NCI-H2196 (cell line): ENCODE measurements at regions not wholly inside any gene's neighbourhood (a gene's known extent, or its start where the extent isn't known, plus 50 kb on each side); places are given as distances from the start of the nearest gene placed in this dataset.

Source experiments
- DNase-seq: peaks from one replicate; lab custom pipeline; 2025; ENCODE audit not compliant: unreplicated experiment; lab: John Stamatoyannopoulos, UW

DNA sequence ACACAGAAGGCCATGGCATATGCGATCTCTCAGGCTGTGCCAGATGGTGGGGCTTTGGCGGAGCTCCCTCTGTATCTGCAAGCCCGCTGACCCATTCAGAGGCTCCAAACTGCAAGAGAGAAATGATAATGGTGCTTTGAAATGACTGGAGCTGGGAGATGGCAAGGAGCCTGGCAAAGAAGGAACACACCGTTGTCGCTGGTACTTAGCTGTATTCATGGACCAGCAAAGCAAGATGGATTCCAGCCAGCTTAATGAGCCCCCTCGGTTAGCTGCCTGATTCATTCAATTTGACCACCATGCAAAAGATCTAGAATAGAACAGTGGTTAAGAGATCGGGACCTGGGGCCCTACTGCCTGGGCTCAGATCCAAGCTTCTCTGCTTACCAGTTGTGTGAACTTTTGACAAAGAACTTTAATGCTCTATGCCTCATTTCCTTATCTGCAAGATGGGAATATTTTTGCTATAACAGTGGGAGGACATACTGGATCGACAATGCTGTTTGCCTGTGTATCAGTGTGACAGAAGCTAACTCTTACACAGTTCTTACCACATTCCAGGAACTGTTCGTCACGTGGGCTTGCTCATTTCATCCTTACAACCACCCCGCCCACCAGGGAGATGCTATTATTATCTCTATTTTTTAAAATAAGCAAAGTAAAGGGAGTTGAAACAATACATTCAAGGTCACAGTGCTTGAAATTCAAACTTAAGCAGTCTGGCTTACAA lies 317.8 kb upstream of the SULF2 start:
- no peak for DNase-seq

DNA sequence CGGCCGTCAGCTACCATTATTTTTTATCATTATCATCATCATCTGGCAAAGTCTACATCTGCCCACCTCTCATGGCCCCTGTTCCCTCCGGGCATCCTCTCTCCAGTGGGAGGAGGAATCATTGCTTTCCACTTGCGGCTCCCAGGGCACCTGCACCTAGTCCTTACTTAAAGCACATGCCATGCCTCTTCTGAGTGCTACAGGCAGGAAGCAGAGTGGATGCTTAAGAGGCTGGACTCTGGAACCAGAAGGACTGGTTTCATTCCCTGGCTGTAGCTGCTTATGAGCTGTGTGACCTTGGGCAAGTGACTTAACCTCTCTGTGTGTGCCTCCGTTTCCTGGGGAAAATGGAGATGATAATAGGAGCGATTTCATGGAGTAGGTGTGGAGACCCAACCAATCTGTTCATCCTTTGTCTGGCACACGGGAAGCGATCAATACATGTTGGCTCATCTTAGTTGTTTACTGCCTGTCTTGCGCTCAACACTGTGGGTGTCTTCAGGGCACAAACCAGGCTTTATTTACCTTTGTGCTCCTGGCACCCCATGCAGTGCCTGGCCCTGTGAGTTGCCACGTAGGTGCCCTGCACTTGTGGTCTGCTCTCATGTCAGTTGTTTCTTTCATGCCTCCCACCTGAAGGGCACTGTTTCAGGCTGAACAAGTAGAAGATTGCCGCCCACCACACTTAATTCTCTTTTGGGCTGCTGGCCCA lies 317.0 kb upstream of the SULF2 start:
- DNase-seq: no peak

DNA sequence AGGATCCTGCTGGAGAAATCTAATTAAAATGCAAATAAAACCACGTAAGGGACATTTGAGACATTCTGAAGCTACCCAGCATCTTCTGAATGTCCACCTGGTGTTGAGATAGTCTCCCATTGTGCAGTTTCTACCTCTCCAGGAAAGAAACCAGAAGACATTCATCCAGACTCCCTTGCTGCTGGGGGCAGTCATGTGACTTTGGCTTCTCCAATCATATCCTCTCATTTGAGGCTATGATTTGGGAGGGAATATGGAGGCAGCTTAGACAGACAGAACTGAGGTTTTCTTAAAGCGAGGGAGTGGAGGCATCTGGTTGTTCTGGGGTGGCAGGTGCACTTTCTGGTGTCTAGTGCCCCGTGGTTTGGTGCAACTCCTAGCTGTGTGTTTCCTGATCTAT lies 315.2 kb upstream of the SULF2 start:
- no peak for DNase-seq

DNA sequence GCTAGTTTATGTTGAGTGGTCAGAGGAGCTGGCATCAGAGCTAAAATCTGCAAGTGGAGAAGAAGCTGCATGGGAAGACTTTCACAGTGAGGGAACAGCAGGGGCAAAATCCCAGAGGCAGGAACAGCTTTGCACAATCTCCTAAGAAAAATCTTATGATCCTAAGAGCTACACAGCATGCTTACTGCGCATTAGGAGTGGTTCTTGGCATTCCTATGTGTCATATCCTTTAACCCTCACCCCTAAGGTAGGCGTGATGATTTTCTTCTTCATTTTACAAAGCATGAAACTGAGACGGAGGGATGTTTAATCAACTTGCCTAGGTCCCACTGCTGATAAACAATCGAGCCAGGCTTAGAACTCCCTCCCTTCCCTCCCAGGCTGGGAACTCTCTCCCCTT lies 313.6 kb upstream of the SULF2 start:
- no peak for DNase-seq

DNA sequence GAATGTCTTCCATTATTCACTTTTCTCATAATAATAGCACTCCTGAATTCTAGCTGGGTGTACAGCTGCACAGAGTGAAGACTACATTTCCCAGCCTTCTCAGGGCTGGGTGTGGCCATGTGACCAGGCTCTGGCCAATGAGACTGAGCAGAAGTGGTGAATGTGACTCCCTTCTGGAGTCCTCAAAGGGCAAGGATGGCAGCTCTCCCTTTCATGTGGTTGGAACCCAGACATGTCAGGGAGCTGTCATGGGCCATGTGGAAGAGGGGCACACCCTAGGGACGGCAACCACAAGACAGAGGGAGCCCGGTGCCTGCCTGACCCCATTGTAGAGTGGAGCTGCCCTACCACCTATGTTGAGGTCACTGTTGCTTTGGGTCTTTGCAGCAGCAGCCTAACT lies 312.8 kb upstream of the SULF2 start:
- DNase-seq: no peak

DNA sequence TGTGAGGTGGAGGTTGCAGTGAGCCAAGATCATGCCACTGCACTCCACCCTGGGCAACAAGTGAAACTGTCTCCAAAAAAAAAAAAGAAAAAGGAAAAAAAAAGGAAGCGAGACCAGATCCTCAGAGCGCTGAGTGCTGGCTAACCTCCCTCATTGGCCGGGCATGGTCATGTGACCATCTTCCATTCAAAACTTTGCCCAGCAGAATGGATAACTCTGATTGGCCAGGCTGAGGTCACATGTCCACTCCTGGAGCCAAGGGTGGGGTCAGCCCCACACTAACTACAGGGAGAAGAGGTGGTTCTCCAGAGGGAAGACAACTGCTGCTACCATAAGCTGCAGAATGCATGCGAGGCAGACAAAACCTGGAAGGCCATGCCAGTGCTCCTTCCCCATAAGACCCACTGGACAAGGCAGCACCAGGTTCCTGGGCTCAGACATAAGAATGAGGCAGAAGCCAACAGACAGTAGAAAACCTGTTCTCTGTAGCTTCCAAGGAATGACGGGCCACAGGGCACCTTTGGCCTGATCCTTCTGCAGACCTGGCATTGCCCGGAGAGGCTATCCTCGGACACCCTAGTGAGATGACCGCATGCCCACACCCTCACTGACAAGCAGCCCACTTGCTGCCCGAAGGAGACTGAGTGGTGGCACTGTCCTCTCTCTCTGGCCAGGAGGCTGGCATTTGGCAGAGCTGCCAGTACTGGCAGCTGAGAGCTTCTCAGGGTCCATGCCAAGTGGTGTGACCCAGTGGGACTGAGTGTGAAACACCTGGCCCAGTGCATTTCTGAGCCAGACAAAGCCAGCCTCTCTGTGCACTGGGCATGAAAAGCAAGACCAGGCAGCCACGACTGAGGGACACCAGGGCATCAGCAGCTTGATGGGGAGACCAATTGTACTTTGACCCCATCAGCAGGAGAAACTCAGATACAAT lies 311.9 kb upstream of the SULF2 start:
- no peak for DNase-seq

DNA sequence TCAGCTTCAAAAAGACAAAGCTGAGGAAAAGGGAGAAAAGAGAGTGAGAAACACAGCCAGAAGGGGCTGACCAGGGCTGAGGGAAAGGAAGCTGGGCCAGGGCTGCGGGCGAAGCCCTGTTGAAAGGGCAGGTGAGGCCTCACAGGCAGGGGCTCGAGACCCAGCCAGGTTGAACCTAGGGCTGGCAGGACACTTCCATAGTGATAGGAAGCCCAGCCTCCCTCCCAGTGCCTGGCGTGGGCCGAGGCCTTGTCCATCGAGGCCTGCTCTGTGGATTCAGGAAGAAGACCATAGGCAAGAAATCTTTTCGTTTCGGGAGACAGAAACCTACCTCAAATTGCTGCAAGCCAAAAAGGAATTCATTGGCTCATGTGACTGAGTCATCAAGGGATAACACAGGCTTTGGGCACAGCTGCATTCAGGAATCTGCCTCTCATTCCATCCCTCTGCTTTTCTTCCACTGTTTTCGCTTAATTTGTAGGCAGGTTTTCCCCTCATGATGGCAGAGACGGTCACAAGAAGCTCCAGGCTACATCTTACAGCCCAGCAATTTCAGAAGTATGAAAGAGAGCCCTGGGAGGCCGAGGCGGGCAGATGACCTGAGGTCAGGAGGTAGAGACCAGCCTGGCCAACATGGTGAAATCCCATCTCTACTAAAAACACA lies 311.1 kb upstream of the SULF2 start:
- no peak for DNase-seq

DNA sequence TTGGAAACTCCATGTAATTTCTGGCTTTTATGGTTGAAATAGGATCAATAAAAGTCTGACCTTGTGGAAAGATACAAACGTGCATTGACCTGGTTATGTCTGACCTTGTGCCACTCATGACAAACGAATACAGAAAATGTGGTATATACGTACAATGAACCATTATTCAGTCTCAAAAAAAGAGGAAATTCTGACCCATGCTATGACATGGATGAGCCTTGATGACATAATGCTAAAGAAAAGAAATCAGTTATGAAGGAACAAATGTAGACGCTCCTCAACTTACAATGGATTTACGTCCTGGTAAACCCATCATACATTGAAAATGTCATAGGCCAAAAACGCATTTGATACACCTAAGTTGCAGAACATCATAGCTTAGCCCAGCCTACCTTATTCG lies 309.7 kb upstream of the SULF2 start:
- no peak for DNase-seq

DNA sequence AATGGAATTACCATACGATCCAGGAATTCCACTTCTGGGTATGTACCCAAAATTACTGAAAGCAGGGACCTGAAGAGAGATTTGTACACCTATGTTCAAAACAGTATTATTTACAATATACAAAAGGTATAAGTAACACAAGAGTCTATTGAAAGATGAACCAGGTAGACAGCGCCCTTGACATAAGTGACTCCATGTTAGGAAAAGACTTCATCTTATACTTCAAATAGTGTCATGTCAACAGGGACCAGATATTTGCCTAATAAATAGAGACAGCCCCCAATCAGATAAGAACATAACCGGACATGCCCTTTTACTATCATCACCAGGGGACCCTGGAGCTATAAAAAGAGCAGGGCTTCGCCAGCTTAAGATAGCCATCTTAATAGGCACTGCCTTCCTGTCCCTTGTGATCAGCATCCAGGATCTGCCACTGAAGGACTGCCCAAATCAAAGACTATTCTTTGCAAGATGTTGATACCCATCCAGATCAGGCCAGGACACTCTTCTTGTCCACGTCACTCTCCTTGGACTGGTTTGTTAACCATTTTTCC lies 309.0 kb upstream of the SULF2 start:
- DNase-seq: no peak

DNA sequence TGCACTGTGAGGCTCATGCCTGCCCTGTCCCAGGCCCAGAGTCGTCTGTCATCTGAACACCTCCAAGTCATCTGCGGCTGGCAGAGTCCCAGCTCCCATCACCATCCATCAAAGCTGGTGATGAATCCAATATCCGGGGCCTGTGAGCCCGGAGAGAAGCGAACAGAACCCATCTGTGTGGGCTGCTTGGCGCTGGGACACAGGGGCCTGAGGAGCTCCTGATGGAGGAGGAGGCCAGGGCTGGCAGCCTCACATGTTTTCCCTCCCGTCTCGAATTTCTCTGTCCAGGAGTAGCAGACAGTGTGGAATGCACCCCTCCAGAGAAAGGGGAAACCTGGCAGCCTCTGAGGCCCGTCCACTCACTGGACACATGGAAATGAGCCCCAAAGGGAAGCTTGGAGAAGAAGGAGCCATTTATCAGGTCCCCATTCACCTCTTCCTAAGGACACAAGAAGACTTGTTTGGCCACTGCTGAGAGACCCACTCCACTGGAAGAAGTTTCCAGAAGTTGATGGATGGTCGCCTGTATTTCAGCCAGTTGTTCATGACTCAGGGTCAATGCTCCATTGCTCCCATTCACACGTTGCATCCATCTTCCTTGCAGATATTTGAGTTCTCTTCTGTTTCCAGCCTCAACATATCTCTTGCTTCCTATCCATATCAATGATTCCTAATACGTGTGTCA lies 307.5 kb upstream of the SULF2 start:
- DNase-seq: no peak

DNA sequence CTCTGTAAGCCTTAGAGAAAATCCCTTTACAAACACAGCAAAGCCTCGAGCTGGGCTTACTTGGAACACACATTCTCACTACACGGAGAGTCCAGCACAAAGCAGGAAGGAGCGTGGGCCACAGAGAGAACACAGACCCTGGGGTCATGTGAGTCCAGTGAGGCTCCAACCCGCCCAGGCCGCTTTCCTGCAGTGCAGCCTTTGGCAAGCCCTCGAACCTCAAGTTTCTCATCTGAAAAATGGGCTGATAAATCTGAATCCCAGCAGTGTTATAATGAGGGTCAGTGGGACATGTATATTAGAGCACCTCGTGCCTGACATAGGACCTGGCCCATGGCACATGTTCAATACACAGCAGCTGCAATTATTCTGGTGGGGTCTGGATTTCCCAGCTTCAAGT lies 305.5 kb upstream of the SULF2 start:
- DNase-seq: no peak

DNA sequence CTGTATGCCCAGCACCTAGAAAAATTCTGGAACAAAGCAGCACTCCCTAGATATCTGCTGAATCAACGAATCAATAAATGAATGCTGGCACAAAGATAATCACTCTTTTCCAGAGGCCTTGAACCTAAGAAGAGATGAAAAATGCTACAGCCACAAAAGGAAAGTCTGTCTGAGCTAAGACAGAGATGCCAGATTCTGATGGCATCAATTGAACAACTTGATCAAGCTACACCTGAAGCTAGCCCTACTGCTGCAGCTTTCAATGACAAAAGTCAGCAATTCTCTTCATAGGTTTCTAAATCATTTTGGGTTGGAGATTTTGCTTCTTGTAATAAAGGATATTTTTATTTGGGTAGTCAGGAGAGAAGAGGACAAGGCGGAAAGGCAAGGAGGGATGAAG lies 305.0 kb upstream of the SULF2 start:
- no peak for DNase-seq

DNA sequence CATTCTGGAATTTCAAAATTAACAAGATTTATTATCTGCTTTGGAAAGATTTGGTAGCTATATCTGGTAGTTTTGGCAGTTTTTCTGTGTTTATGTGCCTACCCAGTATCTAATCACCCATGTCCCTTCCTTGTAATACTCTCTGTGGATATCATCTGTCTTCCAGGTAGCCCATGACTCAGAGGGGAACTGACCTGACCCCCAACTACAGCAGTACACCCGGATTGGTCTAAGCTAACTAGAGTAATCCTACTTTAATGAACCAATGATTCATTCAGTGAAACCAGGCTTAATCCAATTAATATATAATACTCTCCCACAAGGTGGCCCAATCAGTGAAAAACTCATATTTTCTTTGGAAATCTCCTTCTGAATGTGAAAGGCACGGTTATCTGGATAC lies 295.3 kb upstream of the SULF2 start:
- DNase-seq: no peak

DNA sequence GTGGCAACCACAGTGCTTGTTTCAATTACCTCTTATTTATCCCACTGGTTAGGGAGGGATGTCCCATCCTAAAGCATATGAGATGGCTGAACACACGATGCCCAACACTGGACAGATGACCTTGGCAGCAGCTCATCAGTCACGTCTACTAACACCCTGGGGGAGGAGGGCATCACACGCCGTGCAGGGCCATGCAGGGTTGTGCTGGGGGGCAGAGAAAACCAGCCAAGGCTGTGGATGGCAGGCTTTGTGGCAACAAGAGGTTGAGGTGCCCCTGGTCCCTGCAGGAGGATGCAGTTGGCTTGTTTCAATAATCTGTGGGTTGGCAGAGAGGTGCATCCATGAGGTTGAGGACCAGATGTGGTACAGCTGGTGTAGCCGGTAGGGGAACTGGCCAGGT lies 293.7 kb upstream of the SULF2 start:
- no peak for DNase-seq

DNA sequence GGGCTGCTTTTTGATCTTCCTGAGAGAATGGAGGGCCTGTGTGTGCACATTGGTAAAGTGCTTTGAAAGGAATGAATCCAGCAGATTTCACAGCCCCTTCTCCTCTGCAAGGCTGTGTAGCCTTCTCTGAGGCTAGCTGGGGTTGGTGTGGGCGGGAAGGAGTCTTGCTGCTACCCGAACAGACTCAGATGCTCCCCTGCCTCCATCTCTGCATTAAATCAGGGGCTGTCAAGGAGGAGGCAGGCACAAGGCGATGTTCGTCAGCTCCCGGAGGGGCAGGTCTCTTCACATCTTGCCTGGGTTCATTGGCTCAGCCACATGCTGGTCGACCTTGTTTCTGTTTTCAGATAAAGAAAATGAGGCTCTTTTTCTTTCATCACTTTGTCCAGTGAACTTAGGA lies 291.5 kb upstream of the SULF2 start:
- no peak for DNase-seq

DNA sequence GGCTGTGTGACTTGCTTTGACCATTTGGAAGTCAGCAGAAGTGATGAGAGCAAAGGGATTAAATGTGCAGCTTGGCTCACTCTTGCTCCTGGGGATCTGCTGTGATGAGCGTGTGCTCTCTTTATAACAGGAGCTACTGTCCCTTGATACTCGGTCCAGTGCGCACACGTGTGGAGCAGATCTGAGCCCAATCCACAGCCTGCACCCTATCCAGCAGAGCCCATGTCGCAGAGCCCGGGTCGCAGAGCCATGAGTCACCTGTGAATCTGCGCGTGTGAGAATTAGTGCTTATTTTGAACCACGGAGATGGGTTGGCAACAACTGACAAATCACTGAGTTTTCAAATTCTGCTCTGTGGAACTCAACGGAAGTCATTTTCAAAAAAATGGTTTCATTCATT lies 291.0 kb upstream of the SULF2 start:
- DNase-seq: no peak

DNA sequence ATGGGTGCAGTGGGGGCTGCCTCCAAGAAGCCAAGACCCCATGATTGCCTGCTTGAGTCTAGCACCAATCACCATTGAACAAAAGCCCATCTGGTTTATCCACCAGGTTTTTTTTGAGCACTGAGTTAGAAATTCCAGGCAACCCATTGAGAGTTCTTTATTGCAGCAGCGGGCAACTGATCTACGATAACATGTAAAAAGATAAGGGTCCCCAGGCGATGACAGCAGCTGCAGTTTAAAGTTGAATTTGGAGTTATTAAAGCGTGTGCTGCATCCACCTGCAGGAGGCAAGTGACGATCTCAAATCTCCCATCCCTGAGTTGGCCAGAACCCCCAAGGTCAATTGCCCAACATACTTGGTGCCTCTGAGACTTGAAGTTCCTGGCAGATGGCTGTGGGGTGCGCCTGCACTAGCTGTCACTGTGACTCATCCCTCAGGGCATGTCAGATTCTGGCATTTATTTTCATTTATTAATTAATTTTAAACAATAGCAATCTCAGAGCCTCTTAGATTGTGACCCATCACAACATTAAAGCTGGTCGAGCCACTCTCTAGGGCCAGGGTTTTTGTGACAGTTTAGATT lies 290.4 kb upstream of the SULF2 start:
- DNase-seq: no peak

DNA sequence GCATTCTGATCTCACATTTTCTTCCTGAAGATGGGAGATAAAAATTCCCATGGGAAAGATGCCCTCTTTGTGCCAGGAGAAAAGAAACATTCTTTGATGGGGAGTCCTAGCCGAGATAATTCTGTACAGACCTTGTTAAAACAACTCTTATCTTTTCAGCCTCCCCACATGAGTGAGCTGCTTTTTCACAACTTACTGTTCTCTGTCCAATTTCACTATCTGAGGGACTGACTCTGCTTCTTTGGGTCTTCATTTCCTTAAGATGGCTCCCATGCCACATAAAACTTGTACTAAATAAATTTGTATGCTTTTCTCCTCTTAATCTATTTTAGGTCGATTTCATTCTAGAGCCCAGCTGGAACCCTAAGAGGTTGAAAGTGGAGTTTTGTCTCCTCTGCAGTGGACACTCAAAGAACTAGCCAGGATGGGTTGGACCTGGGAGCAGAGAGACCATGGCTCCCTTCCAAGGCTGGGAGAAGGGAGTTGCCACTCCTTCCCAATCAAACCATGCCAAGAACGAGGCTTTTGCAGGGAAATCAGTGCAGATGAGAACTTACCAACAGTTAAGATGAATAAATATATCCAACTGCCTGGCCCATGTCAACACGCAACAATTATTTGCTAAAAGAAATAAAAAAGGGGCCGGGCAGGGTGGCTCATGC lies 285.8 kb upstream of the SULF2 start:
- DNase-seq: no peak

DNA sequence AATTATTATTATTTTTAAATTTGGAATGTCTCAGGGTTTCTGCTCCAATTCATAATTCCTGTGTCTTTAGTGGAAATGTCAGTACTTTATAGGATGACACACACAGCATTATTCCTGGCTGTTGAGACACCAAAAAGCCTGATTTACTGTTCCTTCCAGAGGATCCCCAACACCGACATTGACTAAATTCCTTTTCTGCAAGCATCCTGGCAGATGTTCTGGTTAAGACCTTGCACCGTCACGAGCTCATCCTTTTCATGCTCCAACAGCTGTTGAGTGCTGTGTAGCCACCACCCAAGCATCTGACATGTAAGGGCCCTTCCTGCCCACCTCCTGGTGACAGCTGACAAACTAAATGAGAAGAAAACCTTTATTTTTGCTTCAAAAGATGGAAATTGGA lies 284.3 kb upstream of the SULF2 start:
- DNase-seq: no peak

DNA sequence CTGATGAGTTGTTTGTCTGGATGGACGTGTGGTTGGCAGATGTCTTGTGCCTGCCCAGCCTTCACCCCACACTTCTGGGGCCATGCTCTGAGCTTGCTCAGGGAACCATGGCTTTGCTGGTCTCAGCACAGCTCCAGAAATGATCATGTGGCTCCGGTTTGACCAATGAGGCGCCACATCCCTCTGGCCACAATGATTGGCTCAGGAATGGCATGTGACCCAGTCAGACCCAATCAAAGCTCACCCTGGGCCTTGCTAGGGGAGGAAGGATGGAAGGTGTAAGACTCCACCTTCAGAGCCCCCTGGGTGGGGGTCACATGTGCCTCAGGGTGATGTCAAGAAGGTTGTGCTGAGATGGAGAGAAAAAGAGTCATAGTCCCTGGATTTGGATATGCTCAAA lies 281.6 kb upstream of the SULF2 start:
- DNase-seq: no peak
